ENCODE measurements at regions not wholly inside any gene's neighbourhood (a gene's known extent, or its start where the extent isn't known, plus 50 kb on each side); places are given as distances from the start of the nearest gene placed in this dataset.
A peak's percentile ranks its signal among the peaks of the same experiment; 100 is the strongest.
"Not testable (repeated sequence)": the region's sequence is repeated elsewhere in the genome, so short reads cannot be mapped to it uniquely, and the experiment has no call there.

- H2AK5ac ChIP-seq (ENCODE audit: low read length); H3K27me3 ChIP-seq (ENCODE audit: insufficient read depth, low read length, poor library complexity); H3K18ac ChIP-seq (ENCODE audit: low read length); H3K79me2 ChIP-seq (ENCODE audit: control insufficient read depth, insufficient read depth, low read length); H3K27ac ChIP-seq (ENCODE audit: low read depth, low read length); H2BK15ac ChIP-seq (replicated peaks; ENCODE audit: low read depth); H3K4ac ChIP-seq (ENCODE audit: low read depth, low read length); H3K4me3 ChIP-seq (ENCODE audit: low read length); H3K79me1 ChIP-seq (ENCODE audit: low read length); H3K4me1 ChIP-seq (ENCODE audit: control insufficient read depth, low read depth, low read length); DNase-seq; H3K23ac ChIP-seq (ENCODE audit: low read length); H2BK5ac ChIP-seq (ENCODE audit: low read length); H3K9ac ChIP-seq (ENCODE audit: low read length); H4K8ac ChIP-seq (ENCODE audit: low read depth, low read length); H3K4me2 ChIP-seq (ENCODE audit: low read length); H4K5ac ChIP-seq (ENCODE audit: low read length); H3K56ac ChIP-seq (ENCODE audit: low read length); H3K36me3 ChIP-seq (ENCODE audit: control insufficient read depth, insufficient read depth, low read length): not testable (repeated sequence)
- peak overlapping the region; percentile 28 for H2BK120ac ChIP-seq (ENCODE audit: low read depth, low read length)
- no CpG with 5 or more reads among the region's 3 CpGs for WGBS (ENCODE audit: extremely low coverage, insufficient coverage, low lambda C conversion rate)
Measured at GRCh38 chr3:130178835-130179234, 97.2 kb downstream of the ALG1L2 start.

GRCh38 chr3:130179353-130179970 lies 97.8 kb downstream of the ALG1L2 start:
- H3K27ac ChIP-seq (ENCODE audit: low read depth, low read length); H3K4me3 ChIP-seq (ENCODE audit: low read length): not testable (repeated sequence)

GRCh38 chr3:130182475-130182874 lies 100.8 kb downstream of the ALG1L2 start:
- not testable (repeated sequence) for H3K27me3 ChIP-seq (ENCODE audit: insufficient read depth, low read length, poor library complexity); H3K4me2 ChIP-seq (ENCODE audit: low read length); H3K4ac ChIP-seq (ENCODE audit: low read depth, low read length); H2BK120ac ChIP-seq (ENCODE audit: low read depth, low read length); H3K36me3 ChIP-seq (ENCODE audit: control insufficient read depth, insufficient read depth, low read length); H3K4me3 ChIP-seq (ENCODE audit: low read length); H2BK5ac ChIP-seq (ENCODE audit: low read length); H3K23ac ChIP-seq (ENCODE audit: low read length); H4K5ac ChIP-seq (ENCODE audit: low read length); H3K18ac ChIP-seq (ENCODE audit: low read length); H3K79me2 ChIP-seq (ENCODE audit: control insufficient read depth, insufficient read depth, low read length); H3K27ac ChIP-seq (ENCODE audit: low read depth, low read length); H2BK15ac ChIP-seq (replicated peaks; ENCODE audit: low read depth); DNase-seq; H4K8ac ChIP-seq (ENCODE audit: low read depth, low read length); H3K4me1 ChIP-seq (ENCODE audit: control insufficient read depth, low read depth, low read length); H3K79me1 ChIP-seq (ENCODE audit: low read length); H3K9ac ChIP-seq (ENCODE audit: low read length); H3K56ac ChIP-seq (ENCODE audit: low read length); H2AK5ac ChIP-seq (ENCODE audit: low read length)
- no CpG with 5 or more reads among the region's 6 CpGs for WGBS (ENCODE audit: extremely low coverage, insufficient coverage, low lambda C conversion rate)

More at GRCh38 chr3:130179353-130179970, 97.8 kb downstream of the ALG1L2 start:
- not testable (repeated sequence) for H3K36me3 ChIP-seq (ENCODE audit: control insufficient read depth, insufficient read depth, low read length); H3K79me2 ChIP-seq (ENCODE audit: control insufficient read depth, insufficient read depth, low read length); H2AK5ac ChIP-seq (ENCODE audit: low read length); H3K79me1 ChIP-seq (ENCODE audit: low read length); H3K27me3 ChIP-seq (ENCODE audit: insufficient read depth, low read length, poor library complexity); H4K8ac ChIP-seq (ENCODE audit: low read depth, low read length); H3K23ac ChIP-seq (ENCODE audit: low read length); DNase-seq; H3K4me1 ChIP-seq (ENCODE audit: control insufficient read depth, low read depth, low read length); H3K4me2 ChIP-seq (ENCODE audit: low read length); H2BK120ac ChIP-seq (ENCODE audit: low read depth, low read length); H2BK15ac ChIP-seq (replicated peaks; ENCODE audit: low read depth); H3K9ac ChIP-seq (ENCODE audit: low read length)
- Histone ChIP-seq H3K18ac (ENCODE audit: low read length) (peak overlapping the region; percentile 51), H3K56ac (ENCODE audit: low read length) (peak overlapping the region; percentile 8), H4K5ac (ENCODE audit: low read length) (peak overlapping the region; percentile 81), H2BK5ac (ENCODE audit: low read length) (peak overlapping the region; percentile 95), H3K4ac (ENCODE audit: low read depth, low read length) (peak overlapping the region; percentile 87)
- no CpG with 5 or more reads among the region's 11 CpGs for WGBS (ENCODE audit: extremely low coverage, insufficient coverage, low lambda C conversion rate)

- H2AK5ac ChIP-seq (ENCODE audit: low read length); H3K79me2 ChIP-seq (ENCODE audit: control insufficient read depth, insufficient read depth, low read length); H3K18ac ChIP-seq (ENCODE audit: low read length); H3K56ac ChIP-seq (ENCODE audit: low read length); H3K23ac ChIP-seq (ENCODE audit: low read length); H2BK120ac ChIP-seq (ENCODE audit: low read depth, low read length); H3K27me3 ChIP-seq (ENCODE audit: insufficient read depth, low read length, poor library complexity); H2BK5ac ChIP-seq (ENCODE audit: low read length); H3K4me3 ChIP-seq (ENCODE audit: low read length); H3K4me1 ChIP-seq (ENCODE audit: control insufficient read depth, low read depth, low read length); H4K8ac ChIP-seq (ENCODE audit: low read depth, low read length); H3K9ac ChIP-seq (ENCODE audit: low read length); H3K79me1 ChIP-seq (ENCODE audit: low read length); H3K4me2 ChIP-seq (ENCODE audit: low read length); H4K5ac ChIP-seq (ENCODE audit: low read length); H2BK15ac ChIP-seq (replicated peaks; ENCODE audit: low read depth); H3K36me3 ChIP-seq (ENCODE audit: control insufficient read depth, insufficient read depth, low read length); H3K4ac ChIP-seq (ENCODE audit: low read depth, low read length): not testable (repeated sequence)
- WGBS (ENCODE audit: extremely low coverage, insufficient coverage, low lambda C conversion rate): no CpG with 5 or more reads among the region's 5 CpGs
- DNase-seq: peak; percentile 79
- H3K27ac ChIP-seq (ENCODE audit: low read depth, low read length): peak overlapping the region; percentile 20
Measured at GRCh38 chr3:130183689-130184088, 102.1 kb downstream of the ALG1L2 start.

- not testable (repeated sequence) for H4K5ac ChIP-seq (ENCODE audit: low read length); H3K36me3 ChIP-seq (ENCODE audit: control insufficient read depth, insufficient read depth, low read length); H3K4me2 ChIP-seq (ENCODE audit: low read length); H3K79me2 ChIP-seq (ENCODE audit: control insufficient read depth, insufficient read depth, low read length); H3K4me3 ChIP-seq (ENCODE audit: low read length); H3K18ac ChIP-seq (ENCODE audit: low read length); H3K4me1 ChIP-seq (ENCODE audit: control insufficient read depth, low read depth, low read length); H3K27me3 ChIP-seq (ENCODE audit: insufficient read depth, low read length, poor library complexity); H3K79me1 ChIP-seq (ENCODE audit: low read length); H3K23ac ChIP-seq (ENCODE audit: low read length); H3K4ac ChIP-seq (ENCODE audit: low read depth, low read length); H2BK15ac ChIP-seq (replicated peaks; ENCODE audit: low read depth); H2AK5ac ChIP-seq (ENCODE audit: low read length)
- peak overlapping the region; percentile 86 for H2BK5ac ChIP-seq (ENCODE audit: low read length)
- no CpG with 5 or more reads among the region's 5 CpGs for WGBS (ENCODE audit: extremely low coverage, insufficient coverage, low lambda C conversion rate)
- DNase-seq: peak; percentile 16
- peak overlapping the region; percentile 92 for H3K27ac ChIP-seq (ENCODE audit: low read depth, low read length)
- H4K8ac ChIP-seq (ENCODE audit: low read depth, low read length): peak overlapping the region; percentile 76
- peak overlapping the region; percentile 38 for H2BK120ac ChIP-seq (ENCODE audit: low read depth, low read length)
- peak overlapping the region; percentile 83 for H3K56ac ChIP-seq (ENCODE audit: low read length)
- H3K9ac ChIP-seq (ENCODE audit: low read length): peak overlapping the region; percentile 46
Measured at GRCh38 chr3:130184152-130185024, 102.8 kb downstream of the ALG1L2 start.

Measured in mesendoderm (in vitro differentiated cells).